ENCODE measurements at regions not wholly inside any gene's neighbourhood (a gene's known extent, or its start where the extent isn't known, plus 50 kb on each side); places are given as distances from the start of the nearest gene placed in this dataset.

- TF ChIP-seq POLR2A (IDR thresholded peaks at IDR 0.05; ENCODE audit: low read length) (no peak), GATA1 (IDR thresholded peaks at IDR 0.05; ENCODE audit: low read depth, low read length) (no peak)
These were observed 190.5 kb downstream of the TOMM20 start for GRCh38 chr1:234938135-234938534.
